Amniotic epithelial cell (primary cell): ENCODE measurements at regions not wholly inside any gene's neighbourhood (a gene's known extent, or its start where the extent isn't known, plus 50 kb on each side); places are given as distances from the start of the nearest gene placed in this dataset.
"Not testable (repeated sequence)": the region's sequence is repeated elsewhere in the genome, so short reads cannot be mapped to it uniquely, and the experiment has no call there.

Experiments
- DNase-seq: peaks from one replicate; pipeline ENCODE4 v3.0.0-alpha.2; 2010; ENCODE audit warnings: low read depth

- DNase-seq = no peak
These were observed 223.1 kb downstream of the RPLP1 start for GRCh38 chr15:69675731-69676130.

- DNase-seq = no peak
These were observed 224.8 kb downstream of the RPLP1 start for GRCh38 chr15:69677403-69677802.

- DNase-seq = no peak
These were observed 227.1 kb downstream of the RPLP1 start for GRCh38 chr15:69679623-69680228.

DNA sequence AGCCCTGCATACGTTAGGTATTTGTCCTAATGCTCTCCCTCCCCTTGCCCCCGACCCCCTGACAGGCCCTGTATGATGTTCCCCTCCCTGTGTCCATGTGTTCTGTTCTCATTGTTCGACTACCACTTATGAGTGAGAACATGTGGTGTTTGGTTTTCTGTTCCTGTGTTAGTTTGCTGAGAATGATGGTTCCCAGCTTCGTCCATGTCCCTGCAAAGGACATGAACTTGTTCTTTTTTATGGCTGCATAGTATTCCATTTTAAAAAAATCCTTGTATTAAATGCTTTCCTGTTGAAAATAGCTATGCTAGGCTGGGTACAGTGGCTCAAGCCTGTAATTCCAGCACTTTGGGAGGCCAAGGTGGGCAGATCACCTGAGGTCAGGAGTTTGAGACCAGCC lies 232.2 kb downstream of the RPLP1 start:
- DNase-seq = not testable (repeated sequence)

GRCh38 chr15:69685512-69686452 lies 233.2 kb downstream of the RPLP1 start:
- DNase-seq = no peak

DNA sequence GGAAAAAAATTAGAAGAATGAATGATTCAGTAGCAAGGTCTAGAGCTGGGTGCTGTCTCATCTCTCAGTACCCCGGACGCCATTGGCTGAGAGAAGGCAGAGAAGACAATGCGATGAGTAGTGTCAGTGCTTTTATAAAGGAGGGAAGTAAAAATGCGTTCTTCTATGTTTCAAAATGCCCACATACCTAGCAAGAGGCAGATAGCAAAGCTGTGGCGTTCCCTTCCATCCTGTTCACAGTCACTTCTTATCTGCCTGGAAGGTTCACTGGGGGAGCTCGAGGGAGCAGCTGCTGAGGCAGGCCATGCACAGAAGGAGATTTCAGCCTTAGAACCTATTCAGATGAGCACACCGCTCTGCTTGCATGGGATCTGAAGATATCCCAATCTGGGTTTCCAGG lies 234.0 kb downstream of the RPLP1 start:
- DNase-seq = no peak

DNA sequence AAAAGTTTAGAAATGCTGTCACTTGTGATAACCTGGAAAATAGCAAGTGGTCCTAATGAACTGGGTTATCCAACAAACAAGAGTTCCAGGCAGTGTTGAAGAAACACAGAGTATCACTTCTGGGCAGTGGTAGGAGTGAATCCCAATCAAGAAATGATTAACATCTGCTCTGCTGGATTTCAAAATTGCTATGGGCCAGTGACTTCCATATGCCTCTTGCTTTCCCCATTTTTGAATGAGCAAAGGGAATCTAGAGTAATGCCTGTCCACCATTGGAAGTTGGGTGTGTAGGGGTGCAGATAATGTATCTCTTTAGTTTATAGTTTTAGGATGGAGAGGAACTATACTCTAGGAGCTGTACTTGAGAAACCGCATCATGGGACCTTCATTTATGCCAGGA lies 236.5 kb downstream of the RPLP1 start:
- DNase-seq = no peak

GRCh38 chr15:69691307-69692015 lies 238.8 kb downstream of the RPLP1 start:
- DNase-seq = no peak

- no peak for DNase-seq
These were observed 239.7 kb downstream of the RPLP1 start for GRCh38 chr15:69692342-69692741.

DNA sequence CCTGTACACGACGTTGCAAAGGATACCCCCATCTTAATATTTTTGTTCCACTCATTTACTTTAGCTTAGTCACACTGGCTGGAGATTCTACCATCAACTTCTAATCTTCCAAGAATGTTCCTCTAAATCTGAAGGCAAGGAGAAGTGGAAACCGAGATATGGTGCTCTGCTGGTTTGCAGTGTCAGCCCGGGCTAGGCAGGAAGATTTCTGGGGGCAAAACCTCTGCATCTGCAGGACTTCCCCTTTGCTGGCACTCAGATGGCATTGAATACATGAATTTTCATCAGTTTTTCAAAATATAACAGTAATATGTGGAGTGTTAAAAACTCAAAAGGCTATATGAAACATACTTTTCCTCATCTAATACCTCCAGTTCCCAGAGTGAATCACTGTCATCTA lies 240.4 kb downstream of the RPLP1 start:
- no peak for DNase-seq

DNA sequence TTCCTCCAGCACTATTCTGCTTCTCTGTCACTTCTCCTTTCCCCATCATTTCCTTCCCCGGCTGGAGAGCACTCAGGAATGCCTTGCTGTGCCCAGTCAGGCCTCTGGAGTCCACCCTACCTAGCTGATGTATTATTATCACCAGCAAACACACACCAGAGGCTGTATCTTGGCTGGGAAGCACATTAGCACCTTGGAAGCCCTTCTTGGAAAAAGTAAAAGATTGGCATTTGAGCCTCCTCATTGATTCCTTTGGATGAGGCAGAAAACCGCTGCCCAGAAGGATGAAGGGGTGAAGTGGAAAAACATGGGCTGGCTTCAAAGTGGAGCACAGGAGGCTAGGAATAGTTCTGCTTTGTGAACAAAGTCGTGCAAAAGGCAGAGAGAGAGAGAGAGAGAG lies 244.3 kb downstream of the RPLP1 start:
- no peak for DNase-seq

DNA sequence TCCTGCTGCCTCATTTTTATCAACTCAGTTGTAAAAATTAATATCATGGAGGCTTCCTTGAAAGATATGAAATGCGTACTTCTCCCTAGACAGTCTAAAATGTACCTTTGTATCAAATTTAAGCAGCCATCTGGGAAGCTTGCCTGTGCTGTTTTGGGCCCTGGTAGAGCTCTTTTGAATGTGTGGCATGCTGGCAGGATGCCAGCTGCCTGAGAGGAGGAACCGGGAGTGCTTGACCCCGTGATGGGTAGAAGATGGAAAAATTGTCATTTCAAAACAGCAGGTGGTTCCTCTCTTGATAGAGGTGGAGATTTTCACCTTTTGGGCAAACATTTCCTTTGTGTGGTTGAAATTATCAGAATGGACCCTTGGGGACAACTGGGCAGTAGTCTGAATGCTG lies 245.3 kb downstream of the RPLP1 start:
- DNase-seq = no peak

DNA sequence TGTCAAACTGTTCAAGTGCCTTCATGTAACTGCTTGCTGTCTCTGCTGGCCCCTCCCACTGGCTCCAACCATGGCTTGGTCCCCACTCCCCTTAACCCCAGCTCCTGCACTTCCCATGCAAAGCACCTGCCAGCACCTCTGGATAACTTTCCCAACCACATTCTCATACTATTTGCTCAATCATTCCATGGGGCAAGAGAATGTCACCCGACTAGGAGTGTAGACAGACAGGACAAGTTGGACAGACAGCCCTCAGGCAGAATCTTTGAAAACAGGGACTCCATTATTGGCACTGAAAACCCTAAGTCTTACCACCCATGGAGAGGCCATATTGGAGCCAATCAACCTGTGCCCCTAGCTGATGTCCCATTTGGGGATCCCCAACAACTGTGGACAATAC lies 246.5 kb downstream of the RPLP1 start:
- DNase-seq = no peak

DNA sequence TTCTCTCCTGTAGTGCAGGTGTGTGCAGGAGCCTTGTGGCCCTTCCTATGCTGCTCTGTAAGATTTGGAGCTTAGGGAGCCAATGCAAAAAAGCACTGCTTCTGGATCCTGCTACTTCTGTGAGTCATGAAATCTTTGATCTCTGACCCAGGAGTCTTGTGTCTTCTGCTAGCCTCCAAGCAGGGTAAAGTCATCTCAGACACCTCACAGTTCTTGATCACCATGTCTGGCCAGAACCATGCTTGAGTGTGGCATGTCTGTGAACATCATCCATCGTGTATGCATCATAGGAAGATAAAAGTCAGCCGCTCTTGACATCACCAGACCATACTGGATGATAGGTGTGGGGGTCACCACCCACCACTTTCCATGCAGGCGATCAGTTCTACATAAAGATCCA lies 247.8 kb downstream of the RPLP1 start:
- no peak for DNase-seq

- no peak for DNase-seq
These were observed 248.6 kb downstream of the RPLP1 start for GRCh38 chr15:69701198-69701597.

GRCh38 chr15:69703532-69704187 lies 251.0 kb downstream of the RPLP1 start:
- peak; percentile 13 for DNase-seq

DNA sequence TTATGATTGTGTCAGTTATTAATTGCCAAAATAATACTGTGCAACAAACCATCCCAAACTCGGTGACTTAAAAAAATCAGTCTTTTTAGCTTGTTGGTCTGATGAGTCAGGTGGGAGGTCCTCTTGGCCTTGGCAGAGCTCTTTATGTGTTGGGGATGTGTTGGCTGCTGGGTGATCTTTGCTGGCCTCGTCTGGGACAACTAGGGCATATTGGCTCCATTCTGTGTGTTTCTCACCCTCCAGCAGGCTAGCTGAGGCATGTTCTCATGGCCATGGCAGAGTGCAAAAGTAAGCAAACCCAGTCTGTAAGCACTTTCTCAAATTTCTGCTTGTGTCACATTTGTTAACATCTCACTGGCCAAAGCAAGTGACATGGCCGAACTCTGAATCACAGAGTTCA lies 251.6 kb downstream of the RPLP1 start:
- no peak for DNase-seq

GRCh38 chr15:69704700-69705099 lies 252.1 kb downstream of the RPLP1 start:
- DNase-seq = no peak

- DNase-seq = no peak
These were observed 253.9 kb downstream of the RPLP1 start for GRCh38 chr15:69706353-69707097.

GRCh38 chr15:69707241-69707640 lies 254.6 kb downstream of the RPLP1 start:
- not testable (repeated sequence) for DNase-seq

GRCh38 chr15:69708436-69709122 lies 256.0 kb downstream of the RPLP1 start:
- not testable (repeated sequence) for DNase-seq
